Prostate gland (tissue), 2 donors: ENCODE measurements at regions not wholly inside any gene's neighbourhood (a gene's known extent, or its start where the extent isn't known, plus 50 kb on each side); places are given as distances from the start of the nearest gene placed in this dataset.

Experiments
- CTCF ChIP-seq, 4 experiments: fragments of 200-600 bp in 2 of 4; fragments of 450-650 bp in 2 of 4; sonication (generic) in 2 of 4; IDR thresholded peaks; 1 replicate in 3 of 4; 2 replicates in 1 of 4; pipeline ENCODE4 v1.5.1; 2016 to 2019; ENCODE audit warnings: antibody characterized with exemption in 4 of 4, mild to moderate bottlenecking in 2 of 4, moderate library complexity in 2 of 4
- POLR2A ChIP-seq: fragments of 450-650 bp; IDR thresholded peaks from one replicate; pipeline ENCODE4 v1.6.1; 2016; ENCODE audit warnings: antibody characterized with exemption, mild to moderate bottlenecking
- POLR2AphosphoS5 ChIP-seq: sonication (generic); formaldehyde crosslinking; IDR thresholded peaks from one replicate; pipeline ENCODE4 v1.6.1; 2017; ENCODE audit warnings: antibody characterized with exemption

GRCh38 chr5:67381236-67381880, 184.8 kb upstream of the CD180 start:
- TF ChIP-seq CTCF (IDR thresholded peaks at IDR 0.05) (no peak), POLR2AphosphoS5 (no peak), POLR2A (no peak)
